ENCODE measurements at regions not wholly inside any gene's neighbourhood (a gene's known extent, or its start where the extent isn't known, plus 50 kb on each side); places are given as distances from the start of the nearest gene placed in this dataset.
"Not testable (repeated sequence)": the region's sequence is repeated elsewhere in the genome, so short reads cannot be mapped to it uniquely, and the experiment has no call there.

DNA sequence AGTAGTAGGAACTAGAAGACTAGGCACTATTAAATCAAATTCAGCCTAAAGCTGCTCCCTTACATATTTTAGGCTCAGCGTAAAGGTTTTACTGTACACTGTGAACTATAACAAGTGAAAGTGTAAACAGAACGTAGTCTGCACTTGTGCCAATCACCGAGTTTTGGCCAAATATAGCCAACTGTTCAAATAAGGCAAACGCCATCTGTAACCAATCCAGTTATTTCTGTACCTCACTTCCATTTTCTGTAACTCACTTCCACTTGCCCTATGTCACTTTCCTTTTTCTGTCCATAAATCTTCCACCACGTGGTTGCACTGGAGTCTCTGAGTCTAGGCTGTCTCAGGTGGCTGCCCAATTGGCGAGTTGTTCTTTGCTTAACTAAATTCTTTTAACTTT lies 2132.2 kb downstream of the LRRC4C start:
- Histone ChIP-seq H3K27ac (no peak overlapping the region), H2AFZ (no peak overlapping the region)
- TF ChIP-seq, protein P1, sequence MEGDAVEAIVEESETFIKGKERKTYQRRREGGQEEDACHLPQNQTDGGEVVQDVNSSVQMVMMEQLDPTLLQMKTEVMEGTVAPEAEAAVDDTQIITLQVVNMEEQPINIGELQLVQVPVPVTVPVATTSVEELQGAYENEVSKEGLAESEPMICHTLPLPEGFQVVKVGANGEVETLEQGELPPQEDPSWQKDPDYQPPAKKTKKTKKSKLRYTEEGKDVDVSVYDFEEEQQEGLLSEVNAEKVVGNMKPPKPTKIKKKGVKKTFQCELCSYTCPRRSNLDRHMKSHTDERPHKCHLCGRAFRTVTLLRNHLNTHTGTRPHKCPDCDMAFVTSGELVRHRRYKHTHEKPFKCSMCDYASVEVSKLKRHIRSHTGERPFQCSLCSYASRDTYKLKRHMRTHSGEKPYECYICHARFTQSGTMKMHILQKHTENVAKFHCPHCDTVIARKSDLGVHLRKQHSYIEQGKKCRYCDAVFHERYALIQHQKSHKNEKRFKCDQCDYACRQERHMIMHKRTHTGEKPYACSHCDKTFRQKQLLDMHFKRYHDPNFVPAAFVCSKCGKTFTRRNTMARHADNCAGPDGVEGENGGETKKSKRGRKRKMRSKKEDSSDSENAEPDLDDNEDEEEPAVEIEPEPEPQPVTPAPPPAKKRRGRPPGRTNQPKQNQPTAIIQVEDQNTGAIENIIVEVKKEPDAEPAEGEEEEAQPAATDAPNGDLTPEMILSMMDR (IDR thresholded peaks at IDR 0.05), result no peak

DNA sequence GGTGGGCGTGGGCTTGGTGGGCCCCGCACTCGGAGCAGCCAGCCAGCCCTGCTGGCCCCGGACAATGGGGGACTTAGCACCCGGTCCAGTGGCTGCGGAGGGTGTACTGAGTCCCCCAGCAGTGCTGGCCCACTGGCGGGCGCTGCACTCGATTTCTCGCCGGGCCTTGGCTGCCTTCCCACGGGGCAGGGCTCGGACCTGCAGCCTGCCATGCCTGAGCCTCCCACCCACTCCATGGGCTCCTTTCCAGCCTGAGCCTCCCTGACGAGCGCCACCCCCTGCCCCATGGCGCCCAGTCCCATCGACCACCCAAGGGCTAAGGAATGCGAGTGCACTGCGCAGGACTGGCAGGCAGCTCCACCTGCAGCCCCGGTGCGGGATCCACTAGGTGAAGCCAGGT lies 2147.6 kb downstream of the LRRC4C start:
- not testable (repeated sequence) for H2AFZ ChIP-seq; H3K4me1 ChIP-seq; H3K4me3 ChIP-seq (ENCODE audit: low read depth, low read length); H3K27me3 ChIP-seq (ENCODE audit: control insufficient read depth, insufficient read depth, low read length); H3K4me2 ChIP-seq (ENCODE audit: low read length); H3K36me3 ChIP-seq (ENCODE audit: control insufficient read depth, insufficient read depth, low read length); H3K9me3 ChIP-seq (ENCODE audit: control insufficient read depth, low read length); H3K27ac ChIP-seq; H3K79me2 ChIP-seq; H3K9ac ChIP-seq

More for the DNA sequence above, 2132.2 kb downstream of the LRRC4C start:
- H3K27me3 ChIP-seq (ENCODE audit: control insufficient read depth, insufficient read depth, low read length), result no peaks in the 10 kb centered on the region
- H3K9ac ChIP-seq, result no peak overlapping the region
- H3K4me3 ChIP-seq (ENCODE audit: low read depth, low read length), result no peak overlapping the region
- H3K4me2 ChIP-seq (ENCODE audit: low read length), result no peak overlapping the region
- no peaks in the 10 kb centered on the region for H3K36me3 ChIP-seq (ENCODE audit: control insufficient read depth, insufficient read depth, low read length)
- no peaks in the 10 kb centered on the region for H3K79me2 ChIP-seq
- H3K4me1 ChIP-seq, result no peaks in the 10 kb centered on the region
- H3K9me3 ChIP-seq (ENCODE audit: control insufficient read depth, low read length), result no peaks in the 10 kb centered on the region

DNA sequence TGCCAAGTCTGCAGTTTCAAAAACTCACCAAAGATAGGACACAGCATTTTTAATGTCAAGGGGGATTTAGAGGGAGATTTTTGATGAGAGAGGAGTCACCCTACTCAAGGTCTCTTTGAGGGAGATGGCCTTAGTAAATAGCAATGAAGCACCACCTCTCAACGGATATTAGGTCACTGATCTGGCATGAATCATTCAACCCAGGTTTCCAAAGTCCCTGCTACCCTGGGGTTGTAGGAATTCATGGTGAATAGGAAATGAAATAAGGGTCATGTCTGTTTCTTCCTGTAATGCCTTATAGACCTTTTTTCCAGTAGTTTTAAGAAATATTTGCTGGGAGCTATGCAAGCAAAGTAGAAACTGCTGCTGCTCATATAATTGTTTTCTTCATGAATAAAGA lies 2154.9 kb downstream of the LRRC4C start:
- no peaks in the 10 kb centered on the region for H3K36me3 ChIP-seq (ENCODE audit: control insufficient read depth, insufficient read depth, low read length)
- H3K27ac ChIP-seq, result no peak overlapping the region
- no peak overlapping the region for H3K9ac ChIP-seq
- H3K27me3 ChIP-seq (ENCODE audit: control insufficient read depth, insufficient read depth, low read length), result no peaks in the 10 kb centered on the region
- H2AFZ ChIP-seq, result no peak overlapping the region
- H3K79me2 ChIP-seq, result no peaks in the 10 kb centered on the region
- no peak overlapping the region for H3K4me2 ChIP-seq (ENCODE audit: low read length)
- TF ChIP-seq, protein P1 (IDR thresholded peaks at IDR 0.05), result no peak
- H3K9me3 ChIP-seq (ENCODE audit: control insufficient read depth, low read length), result no peaks in the 10 kb centered on the region
- H3K4me3 ChIP-seq (ENCODE audit: low read depth, low read length), result no peak overlapping the region
- no peaks in the 10 kb centered on the region for H3K4me1 ChIP-seq

DNA sequence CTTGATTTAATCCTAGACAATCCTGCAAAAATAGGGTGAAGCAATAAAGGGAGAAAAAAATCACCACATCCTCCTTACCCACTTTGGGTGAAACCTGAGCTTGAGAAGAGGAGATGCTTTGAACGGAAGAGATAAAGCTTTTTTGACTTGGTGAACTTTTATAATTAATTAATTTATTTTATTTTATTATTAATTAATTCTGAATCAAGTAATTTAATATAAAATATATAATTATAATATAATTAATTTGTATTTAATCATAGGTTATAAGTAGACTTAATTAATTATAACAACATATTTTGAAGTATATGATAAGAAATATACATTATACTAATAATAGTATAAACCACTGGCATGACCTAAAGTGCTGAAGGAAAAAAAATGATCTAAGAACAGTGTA lies 2164.8 kb downstream of the LRRC4C start:
- Histone ChIP-seq H3K27ac (no peak overlapping the region), H3K9ac (no peak overlapping the region), H3K4me3 (ENCODE audit: low read depth, low read length) (no peak overlapping the region), H2AFZ (no peak overlapping the region), H3K4me2 (ENCODE audit: low read length) (no peak overlapping the region), H3K9me3 (ENCODE audit: control insufficient read depth, low read length) (no peaks in the 10 kb centered on the region), H3K79me2 (no peaks in the 10 kb centered on the region), H3K27me3 (ENCODE audit: control insufficient read depth, insufficient read depth, low read length) (no peaks in the 10 kb centered on the region), H3K36me3 (ENCODE audit: control insufficient read depth, insufficient read depth, low read length) (no peaks in the 10 kb centered on the region), H3K4me1 (no peaks in the 10 kb centered on the region)
- TF ChIP-seq, protein P1 (IDR thresholded peaks at IDR 0.05), result no peak

DNA sequence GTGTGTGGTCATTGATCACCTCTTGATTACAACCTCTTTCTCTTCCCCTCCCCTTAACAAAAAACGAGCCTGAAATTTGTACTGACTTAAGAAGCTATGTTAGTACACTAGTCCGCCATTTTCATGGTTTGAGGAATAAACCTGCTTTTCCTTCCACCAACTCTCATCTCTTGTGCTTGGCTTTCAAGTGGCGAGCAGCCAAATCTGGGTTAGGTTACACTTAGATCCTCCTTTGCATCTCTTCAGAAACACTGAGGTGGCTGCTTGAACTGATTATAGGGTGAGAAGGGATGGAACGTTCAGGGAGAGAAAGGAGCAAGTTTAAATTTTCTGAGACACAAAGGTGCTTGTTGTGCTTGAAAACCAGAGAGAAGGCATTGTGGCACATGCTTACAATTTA lies 2171.4 kb downstream of the LRRC4C start:
- H3K27ac ChIP-seq, result no peak overlapping the region
- no peak overlapping the region for H3K4me3 ChIP-seq (ENCODE audit: low read depth, low read length)
- no peaks in the 10 kb centered on the region for H3K9me3 ChIP-seq (ENCODE audit: control insufficient read depth, low read length)
- peak overlapping the region; percentile 59 for H2AFZ ChIP-seq
- no peaks in the 10 kb centered on the region for H3K4me1 ChIP-seq
- H3K36me3 ChIP-seq (ENCODE audit: control insufficient read depth, insufficient read depth, low read length), result no peaks in the 10 kb centered on the region
- TF ChIP-seq, protein P1 (IDR thresholded peaks at IDR 0.05), result no peak
- H3K79me2 ChIP-seq, result no peaks in the 10 kb centered on the region
- no peak overlapping the region for H3K4me2 ChIP-seq (ENCODE audit: low read length)
- no peaks in the 10 kb centered on the region for H3K27me3 ChIP-seq (ENCODE audit: control insufficient read depth, insufficient read depth, low read length)
- no peak overlapping the region for H3K9ac ChIP-seq
